Spleen (tissue), 7 donors: ENCODE measurements at regions not wholly inside any gene's neighbourhood (a gene's known extent, or its start where the extent isn't known, plus 50 kb on each side); places are given as distances from the start of the nearest gene placed in this dataset.

Experiments
- CTCF ChIP-seq, 11 experiments: fragments of 200-600 bp in 7 of 11; fragments of 450-650 bp in 4 of 11; sonication (generic) in 4 of 11; IDR thresholded peaks in 8 of 11; conservative IDR thresholded peaks in 3 of 11; 1 replicate in 7 of 11; 2 replicates in 4 of 11; pipeline versions ENCODE4 v1.4.0 to v1.8.0; 2016 to 2021; ENCODE audit warnings: antibody characterized with exemption in 11 of 11, inconsistent platforms in 4 of 11, mild to moderate bottlenecking in 1 of 11
- POLR2A ChIP-seq, 3 donors: fragments of 450-650 bp; IDR thresholded peaks; one replicate each; pipeline ENCODE4 v1.5.1; 2017; ENCODE audit warnings: antibody characterized with exemption in 3 of 3, mild to moderate bottlenecking in 1 of 3
- donor health status: DM: no; HTN: no; CAD: no; lungs with moderate emphysema.
- donor health status: DM: no; HTN: no; CAD: no.
- donor health status: DM: no; HTN: no; CAD: no.

DNA sequence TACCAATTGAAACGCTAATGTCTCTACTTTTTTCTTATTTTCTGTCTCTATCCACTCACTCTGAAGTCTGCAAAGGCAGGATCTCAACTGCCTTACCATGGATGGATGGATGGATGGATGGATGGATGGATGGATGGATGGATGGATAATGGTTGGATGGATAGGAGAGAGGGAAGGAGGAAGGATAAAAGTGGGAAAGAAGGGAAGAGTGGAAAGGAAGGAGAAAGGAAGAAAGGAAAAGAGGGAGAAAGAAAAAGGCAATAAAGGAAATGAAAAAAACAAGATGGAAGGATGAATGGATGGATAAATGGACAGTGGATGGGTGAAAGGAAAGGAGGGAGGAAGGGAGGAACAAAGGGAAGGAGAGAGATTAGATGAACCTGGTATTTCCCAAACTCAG, 506.0 kb downstream of the MN1 start:
- no peak for TF ChIP-seq CTCF (IDR thresholded peaks at IDR 0.05 in 8 of 11, conservative IDR thresholded peaks at IDR 0.05 in 3 of 11)
- no peak for TF ChIP-seq POLR2A (IDR thresholded peaks at IDR 0.05)
